K562 (cell line): ENCODE measurements at regions not wholly inside any gene's neighbourhood (a gene's known extent, or its start where the extent isn't known, plus 50 kb on each side); places are given as distances from the start of the nearest gene placed in this dataset.

Source experiments
- ATAC-seq: fragments of 200-7000 bp; cut with Tn5 transposase; 3 replicates; pipeline ENCODE4 v1.9.1; 2020; ENCODE audit warnings: moderate library complexity
- BruUV-seq: library from RNA; stranded (reverse); fragments of 400-500 nt; replicated peaks from 2 replicates; lab custom pipeline; 2021; lab: Mats Ljungman, UMichigan
- CTCF ChIA-PET: fragments of 300-600 bp; formaldehyde crosslinking; extraction: SDS; loops from one replicate; lab custom pipeline; 2021; ENCODE audit warnings: low intra/inter-chr PET ratio; lab: Yijun Ruan, JAX
- POLR2A ChIA-PET: fragments of 300-600, 350-650 bp; sonication (Branson Sonifier 250); formaldehyde crosslinking; extraction: SDS; loops from one replicate; lab custom pipeline; 2021; ENCODE audit warnings: antibody characterized with exemption, inconsistent platforms; lab: Yijun Ruan, JAX
- DNase-seq, 4 experiments: peaks; one replicate each; pipeline versions ENCODE4 v3.0.0 to v3.0.0-alpha.2; 2011 to 2018; ENCODE audit warnings: low spot score in 3 of 4, mixed read lengths in 3 of 4; ENCODE audit errors: extremely low read depth in 1 of 4
- FAIRE-seq: peaks from 2 replicates; lab custom pipeline; 2011; peaks lifted over from hg19 to GRCh38; lab: Jason Lieb, UNC
- H2AFZ ChIP-seq: 2 replicates; pipeline ENCODE4 v1.6.0; 2011; ENCODE audit warnings: low read depth, low read length, control low read depth, inconsistent platforms
- H3K27ac ChIP-seq: fragments of 200-600 bp; 3 replicates; pipeline ENCODE4 v1.8.0; 2011; ENCODE audit warnings: low read depth, mild to moderate bottlenecking, control low read depth, inconsistent platforms, low read length, moderate library complexity, mixed read lengths; ENCODE audit errors: extremely low read depth
- H3K27me3 ChIP-seq, 2 experiments: fragments of 300-600 bp in 1 of 2; 2 replicates in 1 of 2; 3 replicates in 1 of 2; pipeline versions ENCODE4 v1.6.0 to v1.8.0; 2011; ENCODE audit warnings: inconsistent platforms in 2 of 2, low read length in 2 of 2, mild to moderate bottlenecking in 1 of 2, mixed read lengths in 1 of 2, moderate library complexity in 1 of 2; ENCODE audit not compliant: control insufficient read depth in 2 of 2, insufficient read depth in 2 of 2
- H3K36me3 ChIP-seq: fragments of 300-600 bp; 3 replicates; pipeline ENCODE4 v1.8.0; 2011; ENCODE audit warnings: mild to moderate bottlenecking, low read length, inconsistent platforms; ENCODE audit not compliant: control insufficient read depth, insufficient read depth
- H3K4me1 ChIP-seq, 2 experiments: fragments of 200-600 bp in 1 of 2; replicated peaks in 1 of 2; 2 replicates in 1 of 2; 3 replicates in 1 of 2; pipeline versions ENCODE4 v1.5.1 to v1.8.0; 2011; ENCODE audit warnings: inconsistent platforms in 2 of 2, low read length in 2 of 2, mild to moderate bottlenecking in 1 of 2, mixed read lengths in 1 of 2, moderate library complexity in 1 of 2; ENCODE audit not compliant: control insufficient read depth in 2 of 2, insufficient read depth in 2 of 2
- H3K4me2 ChIP-seq: 2 replicates; pipeline ENCODE4 v1.6.1; 2011; ENCODE audit warnings: low read length, control low read depth, inconsistent platforms, mixed read lengths; ENCODE audit not compliant: insufficient read depth
- H3K4me3 ChIP-seq: fragments of 200-600 bp; sonication (generic), shearing (Covaris generic); 2 replicates; pipeline ENCODE4 v1.5.1; 2016; ENCODE audit warnings: control low read depth, inconsistent platforms
- H3K79me2 ChIP-seq: fragments of 200-600 bp; 3 replicates; pipeline ENCODE4 v1.8.0; 2011; ENCODE audit warnings: low read length, inconsistent platforms; ENCODE audit not compliant: control insufficient read depth, insufficient read depth
- H3K9ac ChIP-seq, 2 experiments: 2 replicates each; pipeline versions ENCODE4 v1.6.0 to v1.6.1; 2011; ENCODE audit warnings: low read depth in 2 of 2, low read length in 2 of 2, control low read depth in 1 of 2, inconsistent platforms in 1 of 2, mild to moderate bottlenecking in 1 of 2, mixed read lengths in 1 of 2; ENCODE audit not compliant: insufficient read depth in 1 of 2
- H3K9me1 ChIP-seq: one replicate; pipeline ENCODE4 v1.6.0; 2011; ENCODE audit warnings: inconsistent platforms, mild to moderate bottlenecking, low read length, moderate library complexity; ENCODE audit not compliant: control insufficient read depth, insufficient read depth
- H3K9me3 ChIP-seq: replicated peaks from 2 replicates; pipeline ENCODE4 v1.5.1; 2011; ENCODE audit warnings: low read depth, low read length, inconsistent platforms; ENCODE audit not compliant: control insufficient read depth, insufficient read depth
- H4K20me1 ChIP-seq: replicated peaks from 2 replicates; pipeline ENCODE4 v1.6.1; 2011; ENCODE audit warnings: low read length, inconsistent platforms, mixed read lengths; ENCODE audit not compliant: control insufficient read depth, insufficient read depth
- BCOR ChIP-seq: fragments of 450-650 bp; IDR thresholded peaks from 2 replicates; pipeline ENCODE4 v1.6.1; 2016
- E2F6 ChIP-seq, 2 experiments: IDR thresholded peaks; 2 replicates each; pipeline ENCODE4 v1.6.1; 2011; ENCODE audit warnings: borderline replicate concordance in 1 of 2, control low read depth in 1 of 2, low read depth in 1 of 2, low read length in 1 of 2, mild to moderate bottlenecking in 1 of 2, mixed read lengths in 1 of 2, moderate library complexity in 1 of 2; ENCODE audit not compliant: insufficient read depth in 1 of 2, insufficient read length in 1 of 2, poor library complexity in 1 of 2, severe bottlenecking in 1 of 2; ENCODE audit errors: extremely low read depth in 1 of 2
- GTF2A2 ChIP-seq: IDR thresholded peaks from 2 replicates; pipeline ENCODE4 v1.6.1; 2016; ENCODE audit warnings: mild to moderate bottlenecking, missing genetic modification characterization, missing compliant biosample characterization
- GTF2E2 ChIP-seq: fragments of 200-800 bp; sonication (Bioruptor generic); IDR thresholded peaks from 2 replicates; pipeline ENCODE4 v1.6.1; 2016; ENCODE audit warnings: missing genetic modification characterization, missing compliant biosample characterization
- HMGN3 ChIP-seq: IDR thresholded peaks from 2 replicates; pipeline ENCODE4 v1.6.1; 2011; ENCODE audit warnings: borderline replicate concordance, low read depth, mild to moderate bottlenecking, mixed read lengths, low read length; ENCODE audit not compliant: insufficient read length; ENCODE audit errors: extremely low read depth
- KLF13 ChIP-seq: fragments of 450-650 bp; IDR thresholded peaks from 2 replicates; pipeline ENCODE4 v1.6.1; 2016; ENCODE audit warnings: missing genetic modification characterization, low read depth, mild to moderate bottlenecking, missing compliant biosample characterization, moderate library complexity, borderline replicate concordance
- MAFG ChIP-seq: fragments of 450-650 bp; conservative IDR thresholded peaks from 2 replicates; pipeline ENCODE4 v1.6.1; 2016; ENCODE audit warnings: missing genetic modification characterization, missing compliant biosample characterization
- NR0B1 ChIP-seq: fragments of 450-650 bp; IDR thresholded peaks from one replicate; pipeline ENCODE4 v1.6.1; 2018; ENCODE audit warnings: mild to moderate bottlenecking, moderate library complexity; ENCODE audit not compliant: partially characterized antibody
- RBM34 ChIP-seq: fragments of 200-400 bp; formaldehyde crosslinking; IDR thresholded peaks from 2 replicates; pipeline ENCODE4 v1.6.1; 2018; ENCODE audit warnings: low read length, borderline replicate concordance; ENCODE audit not compliant: insufficient read depth
- REST ChIP-seq, 2 experiments: fragments of 450-650 bp; formaldehyde crosslinking in 1 of 2; IDR thresholded peaks; 2 replicates each; pipeline versions ENCODE4 v1.4.0 to v1.6.1; 2014 to 2020; ENCODE audit warnings: mild to moderate bottlenecking in 2 of 2, borderline replicate concordance in 1 of 2, low read depth in 1 of 2
- WGBS: fragments of 100-300 bp; shearing (Covaris generic); methylation state at CpG from one replicate; pipeline ENCODE4 v1.1.6; 2016; ENCODE audit warnings: low coverage, mixed read lengths; ENCODE audit not compliant: insufficient coverage; ENCODE audit errors: missing lambda C conversion rate; 5-methylcytosine and 5-hydroxymethylcytosine counted together
- in situ Hi-C: fragments of 300-500 bp; cut with MboI; formaldehyde crosslinking; loops from 4 replicates; pipeline ENCODE4 v1.15.0; 2018; ENCODE audit warnings: inconsistent platforms, mixed read lengths
- intact Hi-C: fragments of 100-400 bp; cut with micrococcal nuclease; formaldehyde crosslinking; loops from 2 replicates; pipeline ENCODE4 v1.14.2; 2022

DNA sequence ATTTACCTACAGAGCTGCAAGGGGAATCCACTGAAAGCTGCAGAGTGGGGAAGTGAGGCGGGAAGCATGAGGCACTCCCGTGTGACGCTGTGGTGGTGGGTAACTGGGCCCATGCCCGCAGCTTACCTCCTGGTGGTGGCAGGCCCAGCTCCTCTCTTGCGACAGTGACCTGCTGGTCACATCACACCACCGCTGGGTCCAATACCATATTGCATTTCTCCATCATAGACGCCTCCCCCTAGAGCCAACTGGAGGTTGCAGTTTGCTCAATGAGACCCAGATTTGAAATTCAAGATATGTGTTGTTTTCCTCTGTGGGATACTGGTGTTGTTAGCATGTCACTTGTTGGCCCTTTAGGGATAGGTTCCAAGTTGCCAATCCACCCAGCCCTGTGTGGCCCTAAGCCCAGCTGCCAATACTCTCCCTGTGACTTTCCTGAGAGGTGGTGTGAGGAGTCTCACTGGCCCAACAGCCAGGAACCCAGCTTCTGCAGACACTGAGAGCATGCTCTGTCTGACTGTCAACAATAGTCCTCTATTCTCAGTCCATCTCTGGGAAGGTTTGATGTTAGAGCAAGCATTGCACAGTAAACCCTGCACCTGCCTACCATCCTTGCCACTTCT is 428.3 kb downstream of the GADD45G start:
- Histone ChIP-seq H3K9me1 (no peaks in the 10 kb centered on the region), H4K20me1 (no peaks in the 10 kb centered on the region), H3K4me3 (no peak overlapping the region), H3K27ac (no peak overlapping the region), H3K9ac (no peak overlapping the region), H3K27me3 (no peaks in the 10 kb centered on the region), H3K4me2 (no peak overlapping the region), H3K9me3 (no peaks in the 10 kb centered on the region), H2AFZ (no peak overlapping the region), H3K4me1 (no peaks in the 10 kb centered on the region), H3K36me3 (no peaks in the 10 kb centered on the region), H3K79me2 (no peaks in the 10 kb centered on the region)
- ChIA-PET CTCF (no interaction called here), POLR2A (no interaction called here)
- TF ChIP-seq RBM34 (no peak), MAFG (tag) (no peak), NR0B1 (no peak), BCOR (no peak), GTF2E2 (tag) (no peak), GTF2A2 (no peak), KLF13 (no peak), E2F6 (IDR thresholded peaks at IDR 0.05; ENCODE audit: borderline replicate concordance in 1 of 2, extremely low read depth in 1 of 2, insufficient read depth in 1 of 2, insufficient read length in 1 of 2, low read depth in 1 of 2, low read length in 1 of 2, poor library complexity in 1 of 2, severe bottlenecking in 1 of 2) (no peak), REST (IDR thresholded peaks at IDR 0.05; ENCODE audit: borderline replicate concordance) (no peak), REST (CRISPR knock-in tag; IDR thresholded peaks at IDR 0.05; ENCODE audit: low read depth) (no peak), HMGN3 (no peak)
- DNase-seq (no peak), FAIRE-seq (no peak), ATAC-seq (no peak)
- intact Hi-C loops (no loop called here), in situ Hi-C loops (no loop called here)
- 4% methylated on average over 7 of the region's 7 CpGs for WGBS
- no TSS peak for BruUV-seq
